ENCODE measurements at regions not wholly inside any gene's neighbourhood (a gene's known extent, or its start where the extent isn't known, plus 50 kb on each side); places are given as distances from the start of the nearest gene placed in this dataset.
"Not testable (repeated sequence)": the region's sequence is repeated elsewhere in the genome, so short reads cannot be mapped to it uniquely, and the experiment has no call there.

- Mint-ChIP-seq H3K36me3 (ENCODE audit: low read depth) (no peaks in the 10 kb centered on the region), H3K4me3 (no peak overlapping the region), H3K27me3 (no peaks in the 10 kb centered on the region), H3K27ac (no peak overlapping the region), H3K9me3 (no peaks in the 10 kb centered on the region), H3K4me1 (ENCODE audit: low read depth) (peaks cover 15% of the 10 kb centered on the region)
- DNase-seq: no peak
Observed at GRCh38 chr6:135692426-135692825, 159.1 kb upstream of the PDE7B start.

GRCh38 chr6:135693811-135694370, 157.6 kb upstream of the PDE7B start:
- Mint-ChIP-seq H3K4me1 (ENCODE audit: low read depth) (peaks cover 13% of the 10 kb centered on the region), H3K27ac (no peak overlapping the region), H3K9me3 (no peaks in the 10 kb centered on the region), H3K27me3 (no peaks in the 10 kb centered on the region), H3K4me3 (no peak overlapping the region), H3K36me3 (ENCODE audit: low read depth) (no peaks in the 10 kb centered on the region)
- no peak for DNase-seq

- no peak for DNase-seq
- Mint-ChIP-seq H3K4me3 (no peak overlapping the region), H3K27me3 (no peaks in the 10 kb centered on the region), H3K36me3 (ENCODE audit: low read depth) (no peaks in the 10 kb centered on the region), H3K4me1 (ENCODE audit: low read depth) (peaks cover 24% of the 10 kb centered on the region), H3K9me3 (no peaks in the 10 kb centered on the region), H3K27ac (no peak overlapping the region)
Observed at GRCh38 chr6:135699705-135700104, 151.8 kb upstream of the PDE7B start.

- Mint-ChIP-seq H3K27ac (no peak overlapping the region), H3K4me1 (ENCODE audit: low read depth) (peaks cover 24% of the 10 kb centered on the region), H3K4me3 (no peak overlapping the region)
Observed at GRCh38 chr6:135701426-135701825, 150.1 kb upstream of the PDE7B start.

GRCh38 chr6:135703007-135703406, 148.5 kb upstream of the PDE7B start:
- Mint-ChIP-seq H3K27ac (peak overlapping the region; percentile 7), H3K4me3 (no peak overlapping the region), H3K36me3 (ENCODE audit: low read depth) (no peaks in the 10 kb centered on the region), H3K9me3 (no peaks in the 10 kb centered on the region), H3K4me1 (ENCODE audit: low read depth) (peaks cover 24% of the 10 kb centered on the region), H3K27me3 (peaks cover 5% of the 10 kb centered on the region)
- DNase-seq: no peak

More at GRCh38 chr6:135701426-135701825, 150.1 kb upstream of the PDE7B start:
- peaks cover under 1% of the 10 kb centered on the region for H3K27me3 Mint-ChIP-seq
- no peak for DNase-seq
- H3K9me3 Mint-ChIP-seq: no peaks in the 10 kb centered on the region
- H3K36me3 Mint-ChIP-seq (ENCODE audit: low read depth): no peaks in the 10 kb centered on the region

GRCh38 chr6:135703621-135704020, 147.9 kb upstream of the PDE7B start:
- Mint-ChIP-seq H3K4me3 (no peak overlapping the region), H3K27ac (peak overlapping the region; percentile 7), H3K36me3 (ENCODE audit: low read depth) (no peaks in the 10 kb centered on the region), H3K4me1 (ENCODE audit: low read depth) (peaks cover 24% of the 10 kb centered on the region), H3K9me3 (no peaks in the 10 kb centered on the region), H3K27me3 (peaks cover 5% of the 10 kb centered on the region)
- no peak for DNase-seq

GRCh38 chr6:135707426-135707825, 144.1 kb upstream of the PDE7B start:
- no peak for DNase-seq
- no peak overlapping the region for H3K4me3 Mint-ChIP-seq
- H3K9me3 Mint-ChIP-seq: no peaks in the 10 kb centered on the region
- H3K27me3 Mint-ChIP-seq: peaks cover 5% of the 10 kb centered on the region
- H3K27ac Mint-ChIP-seq: no peak overlapping the region
- peaks cover 18% of the 10 kb centered on the region for H3K4me1 Mint-ChIP-seq (ENCODE audit: low read depth)
- H3K36me3 Mint-ChIP-seq (ENCODE audit: low read depth): no peaks in the 10 kb centered on the region

- H3K27me3 Mint-ChIP-seq: peaks cover 5% of the 10 kb centered on the region
- no peak overlapping the region for H3K4me3 Mint-ChIP-seq
Observed at GRCh38 chr6:135710042-135710441, 141.5 kb upstream of the PDE7B start.

GRCh38 chr6:135722190-135722589, 129.3 kb upstream of the PDE7B start:
- no peaks in the 10 kb centered on the region for H3K27me3 Mint-ChIP-seq
- peaks cover 7% of the 10 kb centered on the region for H3K36me3 Mint-ChIP-seq (ENCODE audit: low read depth)
- peaks cover 36% of the 10 kb centered on the region for H3K9me3 Mint-ChIP-seq
- peak overlapping the region; percentile 55 for H3K27ac Mint-ChIP-seq
- H3K4me3 Mint-ChIP-seq: no peak overlapping the region
- peaks cover 17% of the 10 kb centered on the region for H3K4me1 Mint-ChIP-seq (ENCODE audit: low read depth)
- DNase-seq: no peak

More at GRCh38 chr6:135710042-135710441, 141.5 kb upstream of the PDE7B start:
- no peak overlapping the region for H3K27ac Mint-ChIP-seq
- H3K9me3 Mint-ChIP-seq: no peaks in the 10 kb centered on the region
- DNase-seq: no peak
- H3K4me1 Mint-ChIP-seq (ENCODE audit: low read depth): no peaks in the 10 kb centered on the region
- no peaks in the 10 kb centered on the region for H3K36me3 Mint-ChIP-seq (ENCODE audit: low read depth)

- peak overlapping the region; percentile 61 for H3K27ac Mint-ChIP-seq
Observed at GRCh38 chr6:135722679-135723078, 128.8 kb upstream of the PDE7B start.

GRCh38 chr6:135728589-135728988, 122.9 kb upstream of the PDE7B start:
- H3K4me3 Mint-ChIP-seq: no peak overlapping the region
- H3K36me3 Mint-ChIP-seq (ENCODE audit: low read depth): peaks cover 7% of the 10 kb centered on the region
- H3K27me3 Mint-ChIP-seq: no peaks in the 10 kb centered on the region
- no peak overlapping the region for H3K27ac Mint-ChIP-seq
- H3K4me1 Mint-ChIP-seq (ENCODE audit: low read depth): peaks cover 1% of the 10 kb centered on the region
- no peak for DNase-seq
- H3K9me3 Mint-ChIP-seq: peaks cover 24% of the 10 kb centered on the region

More at GRCh38 chr6:135722679-135723078, 128.8 kb upstream of the PDE7B start:
- peak; percentile 36 for DNase-seq
- Mint-ChIP-seq H3K4me3 (no peak overlapping the region), H3K36me3 (ENCODE audit: low read depth) (peaks cover 7% of the 10 kb centered on the region), H3K9me3 (peaks cover 37% of the 10 kb centered on the region), H3K27me3 (no peaks in the 10 kb centered on the region), H3K4me1 (ENCODE audit: low read depth) (peaks cover 17% of the 10 kb centered on the region)

- H3K27me3 Mint-ChIP-seq: no peaks in the 10 kb centered on the region
- no peaks in the 10 kb centered on the region for H3K4me1 Mint-ChIP-seq (ENCODE audit: low read depth)
- H3K27ac Mint-ChIP-seq: no peak overlapping the region
- peaks cover 9% of the 10 kb centered on the region for H3K9me3 Mint-ChIP-seq
- no peak for DNase-seq
- H3K36me3 Mint-ChIP-seq (ENCODE audit: low read depth): peaks cover 5% of the 10 kb centered on the region
- H3K4me3 Mint-ChIP-seq: no peak overlapping the region
Observed at GRCh38 chr6:135731116-135731515, 120.4 kb upstream of the PDE7B start.

- not testable (repeated sequence) for H3K27me3 Mint-ChIP-seq; H3K4me3 Mint-ChIP-seq; H3K9me3 Mint-ChIP-seq; H3K27ac Mint-ChIP-seq; DNase-seq; H3K4me1 Mint-ChIP-seq (ENCODE audit: low read depth); H3K36me3 Mint-ChIP-seq (ENCODE audit: low read depth)
Observed at GRCh38 chr6:135736351-135736750, 115.2 kb upstream of the PDE7B start.

- no peaks in the 10 kb centered on the region for H3K27me3 Mint-ChIP-seq
- H3K4me3 Mint-ChIP-seq: no peak overlapping the region
- H3K4me1 Mint-ChIP-seq (ENCODE audit: low read depth): peaks cover 6% of the 10 kb centered on the region
- H3K36me3 Mint-ChIP-seq (ENCODE audit: low read depth): no peaks in the 10 kb centered on the region
- no peak for DNase-seq
- H3K9me3 Mint-ChIP-seq: no peaks in the 10 kb centered on the region
- H3K27ac Mint-ChIP-seq: no peak overlapping the region
Observed at GRCh38 chr6:135738636-135739035, 112.9 kb upstream of the PDE7B start.

- no peak overlapping the region for H3K27ac Mint-ChIP-seq
- DNase-seq: no peak
- no peak overlapping the region for H3K4me3 Mint-ChIP-seq
- H3K4me1 Mint-ChIP-seq (ENCODE audit: low read depth): peaks cover 8% of the 10 kb centered on the region
- H3K36me3 Mint-ChIP-seq (ENCODE audit: low read depth): no peaks in the 10 kb centered on the region
- no peaks in the 10 kb centered on the region for H3K9me3 Mint-ChIP-seq
- H3K27me3 Mint-ChIP-seq: no peaks in the 10 kb centered on the region
Observed at GRCh38 chr6:135739288-135739687, 112.2 kb upstream of the PDE7B start.

GRCh38 chr6:135740580-135740979, 110.9 kb upstream of the PDE7B start:
- H3K27me3 Mint-ChIP-seq: no peaks in the 10 kb centered on the region
- no peaks in the 10 kb centered on the region for H3K9me3 Mint-ChIP-seq
- no peak for DNase-seq
- no peak overlapping the region for H3K4me3 Mint-ChIP-seq
- H3K27ac Mint-ChIP-seq: no peak overlapping the region
- H3K4me1 Mint-ChIP-seq (ENCODE audit: low read depth): peaks cover 8% of the 10 kb centered on the region
- H3K36me3 Mint-ChIP-seq (ENCODE audit: low read depth): no peaks in the 10 kb centered on the region
